T47D (cell line): ENCODE measurements at regions not wholly inside any gene's neighbourhood (a gene's known extent, or its start where the extent isn't known, plus 50 kb on each side); places are given as distances from the start of the nearest gene placed in this dataset.
A peak's percentile ranks its signal among the peaks of the same experiment; 100 is the strongest.
"Not testable (repeated sequence)": the region's sequence is repeated elsewhere in the genome, so short reads cannot be mapped to it uniquely, and the experiment has no call there.

Experiments
- DNase-seq, 2 experiments: peaks; one replicate each; pipeline versions ENCODE4 v3.0.0 to v3.0.0-alpha.2; 2011 to 2012; ENCODE audit warnings: low read depth in 1 of 2, low spot score in 1 of 2
- JUND ChIP-seq: IDR thresholded peaks from 2 replicates; pipeline ENCODE4 v1.6.1; 2012; ENCODE audit warnings: low read depth
- in situ Hi-C: cut with HindIII; loops from 2 replicates; pipeline ENCODE4 v1.10.0; 2016; ENCODE audit warnings: low sequenced_read_pairs, low pct_unique_long_range_greater_than_20kb

DNA sequence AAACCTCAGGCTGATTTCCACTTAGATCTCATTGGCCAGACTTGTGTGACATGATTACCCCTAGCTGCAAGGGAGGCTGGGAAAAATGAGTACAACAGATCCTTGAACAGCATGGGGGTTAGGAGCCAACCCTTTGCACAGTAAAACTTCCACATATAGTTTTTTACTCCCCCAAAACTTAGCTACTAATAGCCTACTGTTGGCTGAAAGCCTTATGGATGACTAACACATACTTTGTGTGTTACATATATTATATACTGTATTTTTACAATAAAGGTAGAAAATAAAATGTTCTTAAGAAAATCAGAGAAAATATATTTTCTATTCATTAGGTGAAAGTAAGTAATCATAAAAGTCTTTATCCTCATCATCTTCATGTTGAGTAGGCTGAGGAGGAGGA, 217.4 kb downstream of the NMUR2 start:
- in situ Hi-C loops, result no loop called here
- no peak for DNase-seq
- no peak for TF ChIP-seq JUND

DNA sequence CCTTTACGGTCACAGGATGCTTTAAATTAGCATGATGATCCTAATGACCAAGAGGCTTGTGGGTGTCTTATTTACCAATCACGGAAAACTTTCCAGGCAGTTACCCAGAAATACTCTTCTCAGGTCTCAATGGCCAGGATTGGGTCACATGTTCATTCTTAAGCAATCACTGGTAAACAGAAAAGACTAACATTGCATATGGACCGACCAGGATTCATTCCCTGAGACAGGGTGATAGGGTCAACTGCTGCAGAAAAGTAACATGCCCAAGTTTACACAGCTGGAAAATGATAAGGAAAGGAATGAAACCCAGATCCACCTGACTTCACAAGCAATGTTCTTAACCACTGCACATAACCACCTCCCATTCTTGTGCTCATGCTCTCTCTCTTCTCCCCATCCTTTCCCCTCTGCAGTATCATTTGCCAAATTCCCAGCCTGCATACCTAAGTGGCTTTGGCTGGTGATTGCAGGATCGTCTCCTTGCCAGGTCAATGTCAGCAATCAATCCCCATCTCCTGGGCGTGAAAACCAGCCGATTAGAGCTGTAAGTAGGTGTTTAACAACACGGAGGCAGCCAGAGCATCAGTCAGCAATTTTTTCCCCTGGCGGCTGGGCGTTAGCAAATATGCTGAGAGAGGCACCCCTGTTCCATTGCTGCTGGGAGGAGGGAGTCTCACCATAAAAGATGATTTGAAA, 219.4 kb downstream of the NMUR2 start:
- in situ Hi-C loops, result no loop called here
- DNase-seq, result no peak
- no peak for TF ChIP-seq JUND

DNA sequence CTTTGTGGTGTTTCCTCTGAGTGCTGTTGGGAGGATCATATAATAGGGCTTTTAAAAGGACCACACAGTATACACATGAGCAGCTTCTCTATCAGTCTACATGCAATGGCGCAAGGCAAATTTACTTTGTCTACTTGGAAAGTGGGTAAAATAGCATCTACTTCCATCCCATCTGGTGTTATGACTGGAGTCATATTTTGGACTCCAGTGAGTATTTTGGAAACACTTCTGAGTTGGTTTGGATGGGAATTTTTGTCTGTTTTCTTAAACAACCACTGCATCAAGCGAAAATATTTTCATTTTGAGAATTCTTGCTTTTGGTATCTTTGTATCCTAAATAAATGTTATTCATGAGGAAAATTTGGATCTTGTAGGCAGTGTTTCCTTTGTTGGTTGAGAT, 220.8 kb downstream of the NMUR2 start:
- DNase-seq, result no peak
- in situ Hi-C loops, result no loop called here
- TF ChIP-seq JUND, result no peak

DNA sequence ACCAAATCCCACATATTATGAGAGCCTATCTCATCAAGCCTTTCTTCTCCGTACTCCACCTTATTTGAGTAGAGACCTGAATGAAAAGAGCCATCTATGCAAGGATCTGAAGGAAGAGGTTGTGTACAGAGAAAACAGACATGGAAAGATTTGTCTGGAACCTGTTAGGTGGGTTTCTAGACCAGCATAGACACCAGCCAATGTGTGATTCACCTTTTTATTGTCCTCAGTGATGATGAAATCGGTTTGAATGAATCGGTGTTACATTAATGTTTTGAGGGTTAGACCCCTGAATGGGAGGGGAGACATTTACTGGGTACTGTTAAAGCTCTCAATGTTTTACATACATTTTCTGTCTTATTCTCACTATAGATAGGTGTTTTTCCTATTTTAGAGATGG, 223.6 kb downstream of the NMUR2 start:
- in situ Hi-C loops, result no loop called here
- TF ChIP-seq JUND, result no peak
- DNase-seq, result peak in 1 of 2 experiments; percentile 28

DNA sequence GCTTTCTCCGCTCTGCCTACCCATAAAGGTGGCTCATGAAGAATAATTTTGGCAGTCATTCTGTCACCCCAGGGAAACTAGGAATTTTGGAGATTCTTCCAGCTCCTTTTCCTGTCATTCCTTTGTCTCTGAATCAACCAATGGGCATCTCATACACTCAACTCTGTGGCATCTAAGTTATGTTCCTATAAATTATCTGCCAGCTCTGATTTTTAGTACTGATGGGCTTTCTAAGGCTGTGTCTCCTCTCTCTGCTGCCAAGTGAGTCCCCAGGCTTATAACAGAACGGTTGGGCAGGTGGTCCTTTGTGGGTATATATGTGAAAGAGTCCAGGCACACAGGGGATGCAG, 226.8 kb downstream of the NMUR2 start:
- no peak for TF ChIP-seq JUND
- no peak for DNase-seq
- in situ Hi-C loops, result no loop called here

DNA sequence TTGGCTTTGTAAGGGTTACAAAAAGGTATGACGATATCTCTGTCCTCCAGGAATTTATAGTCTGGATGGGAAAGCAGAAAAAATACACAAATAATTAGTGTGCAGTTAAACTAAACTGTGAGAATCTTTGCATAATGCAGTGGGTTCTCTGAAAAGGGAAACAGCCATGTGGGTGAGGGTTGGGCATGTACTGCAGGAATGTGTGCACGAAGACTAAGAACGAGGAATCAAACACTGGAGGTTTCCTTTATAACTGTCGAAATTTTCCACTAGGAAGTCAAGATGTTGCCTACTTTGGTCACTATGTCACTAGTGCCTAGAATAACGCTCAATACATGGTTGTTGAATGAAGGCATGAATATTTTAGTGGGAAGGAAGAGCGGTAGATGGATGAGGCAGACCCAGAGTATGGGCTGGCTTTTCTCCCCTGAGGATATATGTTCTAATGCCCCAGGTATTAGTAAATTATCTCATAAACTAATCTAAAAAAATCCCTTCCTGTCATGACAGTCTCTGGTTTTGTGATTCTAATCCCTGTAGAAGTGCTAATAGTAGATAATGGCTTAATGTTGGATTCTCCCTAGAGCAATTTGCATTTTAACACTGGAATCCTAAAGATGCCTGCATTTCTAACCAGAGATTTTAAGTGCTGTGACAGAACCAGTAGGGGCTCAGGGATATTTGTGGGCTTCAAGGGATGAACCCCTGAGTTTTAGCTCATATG, 227.3 kb downstream of the NMUR2 start:
- no peak for DNase-seq
- TF ChIP-seq JUND, result no peak
- in situ Hi-C loops, result no loop called here

DNA sequence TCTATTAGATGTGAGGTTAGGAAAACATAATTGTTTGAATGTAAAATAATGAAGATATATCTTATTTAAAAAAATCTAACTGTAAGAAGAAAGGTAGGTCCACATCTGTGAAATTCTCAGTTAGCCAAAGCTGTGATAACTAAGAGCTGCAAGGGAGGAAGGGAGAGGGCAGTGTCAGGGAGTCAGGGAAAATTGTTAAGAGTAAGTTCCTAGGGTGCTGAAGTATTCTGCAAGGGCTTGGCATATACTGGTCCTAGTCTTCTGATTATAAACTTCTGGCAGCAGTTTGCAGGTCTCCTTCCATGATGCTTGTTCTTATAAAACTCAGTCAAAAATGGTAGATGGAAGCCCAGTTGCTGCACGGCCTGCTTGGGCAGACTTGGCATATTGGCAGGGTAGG, 233.2 kb downstream of the NMUR2 start:
- TF ChIP-seq JUND, result no peak
- in situ Hi-C loops, result no loop called here
- DNase-seq, result no peak

DNA sequence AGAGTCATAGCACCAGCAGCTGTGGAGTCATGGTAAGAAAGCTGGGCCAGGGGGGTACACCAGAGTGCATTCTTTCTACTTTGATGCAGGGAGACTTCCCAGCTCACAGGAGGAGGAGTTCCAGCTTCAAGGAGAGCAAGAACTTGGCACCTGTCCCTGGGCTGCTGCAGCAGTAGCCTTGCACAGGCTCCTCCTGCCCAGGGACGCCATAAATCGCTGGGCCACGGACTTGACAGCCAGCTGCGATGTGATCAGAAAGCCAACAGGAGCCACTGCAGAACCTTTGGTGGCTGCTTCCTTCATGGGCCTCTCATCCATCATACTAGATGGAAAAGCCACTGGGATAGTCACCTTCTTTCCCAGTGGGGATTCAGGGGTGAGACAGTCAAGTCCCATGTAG, 234.7 kb downstream of the NMUR2 start:
- in situ Hi-C loops, result no loop called here
- TF ChIP-seq JUND, result no peak
- DNase-seq, result peak in 1 of 2 experiments; percentile 47

DNA sequence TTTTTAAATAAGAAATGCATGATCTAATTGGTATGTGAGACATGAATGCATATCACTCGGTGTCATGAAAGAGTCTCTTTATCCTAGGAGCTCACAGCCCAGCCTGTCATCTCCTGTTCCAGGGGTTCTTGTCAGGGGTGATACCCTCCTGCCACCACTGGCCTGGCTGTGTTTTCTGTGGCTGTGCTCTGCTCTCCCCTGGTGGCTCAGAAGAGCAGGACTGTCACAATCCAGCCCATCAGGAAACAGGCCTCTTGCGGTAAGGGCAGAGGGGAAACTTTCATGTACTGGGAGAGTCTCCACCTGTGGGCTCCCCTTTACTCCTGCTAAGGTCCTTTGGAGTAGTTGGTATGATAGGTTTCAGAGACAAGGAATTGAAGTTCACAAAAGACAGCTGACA, 240.2 kb upstream of the GLRA1 start:
- in situ Hi-C loops, result no loop called here
- no peak for DNase-seq
- TF ChIP-seq JUND, result no peak

DNA sequence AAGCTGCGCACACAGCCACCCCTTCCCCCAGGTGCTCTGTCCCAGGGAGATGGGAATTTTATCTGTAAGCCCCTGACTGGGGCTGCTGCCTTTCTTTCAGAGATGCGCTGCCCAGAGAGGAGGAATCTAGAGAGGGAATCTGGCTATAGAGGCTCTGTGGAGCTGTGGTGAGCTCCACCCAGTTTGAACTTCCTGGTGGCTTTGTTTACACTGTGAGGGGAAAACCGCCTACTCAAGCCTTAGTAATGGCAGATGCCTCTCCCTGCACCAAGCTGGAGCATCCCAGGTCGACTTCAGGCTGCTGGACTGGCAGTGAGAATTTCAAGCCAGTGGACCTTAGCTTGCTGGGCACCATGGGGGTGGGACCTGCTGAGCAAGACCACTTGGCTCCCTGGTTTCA, 235.2 kb upstream of the GLRA1 start:
- DNase-seq, in situ Hi-C loops: not testable (repeated sequence)

DNA sequence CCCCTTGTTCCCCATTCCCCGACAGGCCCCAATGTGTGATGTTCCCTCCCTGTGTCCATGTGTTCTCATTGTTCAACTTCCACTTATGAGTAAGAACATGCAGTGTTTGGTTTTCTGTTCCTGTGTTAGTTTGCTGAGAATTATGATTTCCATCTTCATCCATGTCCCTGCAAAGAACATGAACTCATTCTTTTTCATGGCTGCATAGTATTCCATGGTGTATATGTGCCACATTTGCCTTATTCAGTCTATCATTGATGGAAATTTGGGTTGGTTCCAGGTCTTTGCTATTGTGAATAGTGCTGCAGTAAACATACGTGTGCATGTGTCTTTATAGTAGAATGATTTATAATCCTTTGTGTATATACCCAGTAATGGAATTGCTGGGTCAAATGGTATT, 229.8 kb upstream of the GLRA1 start:
- in situ Hi-C loops, DNase-seq: not testable (repeated sequence)

DNA sequence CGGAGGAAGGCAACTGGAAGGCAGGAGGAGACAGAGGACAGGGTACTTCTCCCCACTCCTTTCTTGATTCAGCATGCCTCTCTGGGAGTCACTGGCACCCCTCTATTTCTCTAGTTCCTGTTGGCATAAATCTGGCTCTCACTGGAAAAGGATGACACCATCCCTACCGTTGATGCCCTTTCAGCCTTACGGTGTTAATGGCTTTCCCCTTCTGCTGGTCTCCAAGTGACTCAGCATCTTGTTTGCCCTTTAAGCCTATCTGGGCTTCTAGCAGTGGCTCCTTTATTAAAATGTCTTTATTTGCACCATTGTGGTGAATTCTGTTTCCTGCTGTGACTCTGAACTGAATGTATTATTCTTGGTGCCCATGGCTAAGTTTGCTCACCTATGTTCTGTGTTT, 227.3 kb upstream of the GLRA1 start:
- in situ Hi-C loops, result no loop called here
- DNase-seq, result no peak
- no peak for TF ChIP-seq JUND

DNA sequence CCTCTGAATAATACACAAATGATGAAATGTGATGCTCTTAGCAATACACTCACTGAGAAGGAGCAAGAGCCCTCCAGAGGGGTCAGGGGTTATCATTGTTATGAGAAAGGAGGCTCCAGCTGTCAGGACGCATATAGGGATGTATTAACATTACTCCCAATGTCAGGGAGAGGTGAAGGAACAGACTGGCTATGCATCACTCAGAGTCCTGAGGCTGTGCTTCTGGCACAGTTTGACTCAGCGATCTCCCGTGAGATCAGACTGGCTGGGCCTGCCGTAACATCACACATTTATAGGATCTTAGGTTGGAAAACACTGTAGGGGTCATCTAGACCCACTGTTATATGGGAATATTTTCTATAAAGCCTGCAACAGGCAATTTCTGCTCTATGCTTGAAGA, 226.5 kb upstream of the GLRA1 start:
- no peak for TF ChIP-seq JUND
- in situ Hi-C loops, result no loop called here
- no peak for DNase-seq

DNA sequence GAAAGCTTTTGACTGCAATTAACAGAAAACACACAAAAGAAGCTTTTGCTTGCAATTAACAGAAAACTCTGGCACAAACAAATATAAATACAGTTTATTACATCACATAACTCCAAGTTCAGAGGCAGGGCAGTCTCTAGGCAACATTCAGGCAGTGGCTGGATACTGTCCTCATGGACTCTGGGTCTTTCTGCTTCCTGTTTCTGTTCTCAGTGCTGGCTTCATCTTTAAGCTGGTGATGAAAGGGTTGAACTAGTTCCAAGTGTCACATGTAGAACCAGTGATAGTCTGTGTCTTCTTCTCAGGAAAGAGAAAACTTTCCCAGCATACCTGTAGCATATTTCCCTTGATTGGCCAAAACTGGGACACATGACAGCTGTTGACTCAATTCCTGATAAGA, 222.6 kb upstream of the GLRA1 start:
- TF ChIP-seq JUND, result no peak
- in situ Hi-C loops, result no loop called here

More for the DNA sequence above, 222.6 kb upstream of the GLRA1 start:
- no peak for DNase-seq
